ENCODE measurements at regions not wholly inside any gene's neighbourhood (a gene's known extent, or its start where the extent isn't known, plus 50 kb on each side); places are given as distances from the start of the nearest gene placed in this dataset.

DNA sequence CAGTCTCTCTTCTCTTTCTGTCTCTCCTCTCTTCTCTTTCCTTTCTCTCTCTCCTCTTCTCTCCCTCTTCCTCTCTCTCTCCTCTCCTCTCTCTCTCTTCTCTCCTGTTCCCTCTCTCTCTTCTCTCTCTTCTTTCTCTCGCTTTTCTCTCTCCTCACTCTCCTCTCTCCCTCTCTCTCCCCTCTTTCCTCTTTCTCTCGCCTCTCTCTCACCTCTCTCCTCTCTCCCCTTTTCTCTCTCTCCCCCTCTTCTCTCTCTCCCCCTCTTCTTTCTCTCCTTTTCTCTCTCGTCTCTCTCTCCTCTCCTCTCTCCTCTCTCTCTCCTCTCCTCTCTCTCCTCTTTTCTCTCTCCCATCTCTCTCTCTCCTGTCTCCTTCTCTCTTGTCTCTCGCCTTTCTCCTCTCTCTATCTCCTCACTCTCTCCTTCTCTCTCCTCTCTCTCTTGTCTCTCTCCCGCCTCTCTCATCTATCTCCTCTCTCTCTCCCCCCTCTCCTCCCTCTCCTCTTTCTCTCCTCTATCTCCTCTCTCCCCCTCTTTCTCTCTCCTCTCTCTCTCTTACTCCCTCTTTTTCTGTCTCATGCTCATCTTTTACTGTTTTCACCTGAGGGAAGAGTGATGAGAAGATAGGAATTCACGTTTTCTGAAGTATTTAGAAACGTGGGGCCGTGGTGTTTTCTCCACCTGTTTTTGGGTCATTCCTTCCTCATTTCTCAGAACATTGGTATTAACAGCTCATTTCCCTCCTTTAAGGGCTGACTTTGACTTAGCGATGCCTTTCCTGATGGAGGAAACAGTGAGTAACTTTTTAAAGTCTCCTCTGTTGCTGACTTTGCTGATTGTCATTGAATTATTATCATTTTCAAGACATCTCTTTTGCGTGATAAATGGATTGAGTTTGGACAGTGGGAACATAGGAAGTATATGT, 80.6 kb upstream of the CD99 start:
- Histone ChIP-seq H3K36me3 (no peaks in the 10 kb centered on the region), H3K9me3 (no peaks in the 10 kb centered on the region), H3K27me3 (replicated peaks; ENCODE audit: insufficient read depth) (no peaks in the 10 kb centered on the region), H3K27ac (no peak overlapping the region), H3K4me1 (ENCODE audit: control insufficient read depth in 1 of 2, low read depth in 2 of 2) (peaks cover 0 to 11% of the 10 kb centered on the region in 2 donors), H3K4me3 (peak overlapping the region; percentile 95)
- DNase-seq (ENCODE audit: low spot score): no peak
- TF ChIP-seq, protein P1, sequence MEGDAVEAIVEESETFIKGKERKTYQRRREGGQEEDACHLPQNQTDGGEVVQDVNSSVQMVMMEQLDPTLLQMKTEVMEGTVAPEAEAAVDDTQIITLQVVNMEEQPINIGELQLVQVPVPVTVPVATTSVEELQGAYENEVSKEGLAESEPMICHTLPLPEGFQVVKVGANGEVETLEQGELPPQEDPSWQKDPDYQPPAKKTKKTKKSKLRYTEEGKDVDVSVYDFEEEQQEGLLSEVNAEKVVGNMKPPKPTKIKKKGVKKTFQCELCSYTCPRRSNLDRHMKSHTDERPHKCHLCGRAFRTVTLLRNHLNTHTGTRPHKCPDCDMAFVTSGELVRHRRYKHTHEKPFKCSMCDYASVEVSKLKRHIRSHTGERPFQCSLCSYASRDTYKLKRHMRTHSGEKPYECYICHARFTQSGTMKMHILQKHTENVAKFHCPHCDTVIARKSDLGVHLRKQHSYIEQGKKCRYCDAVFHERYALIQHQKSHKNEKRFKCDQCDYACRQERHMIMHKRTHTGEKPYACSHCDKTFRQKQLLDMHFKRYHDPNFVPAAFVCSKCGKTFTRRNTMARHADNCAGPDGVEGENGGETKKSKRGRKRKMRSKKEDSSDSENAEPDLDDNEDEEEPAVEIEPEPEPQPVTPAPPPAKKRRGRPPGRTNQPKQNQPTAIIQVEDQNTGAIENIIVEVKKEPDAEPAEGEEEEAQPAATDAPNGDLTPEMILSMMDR (IDR thresholded peaks at IDR 0.05): no peak
- ATAC-seq (ENCODE audit: insufficient number of reproducible peaks, low FRiP score, low read depth): no peak

DNA sequence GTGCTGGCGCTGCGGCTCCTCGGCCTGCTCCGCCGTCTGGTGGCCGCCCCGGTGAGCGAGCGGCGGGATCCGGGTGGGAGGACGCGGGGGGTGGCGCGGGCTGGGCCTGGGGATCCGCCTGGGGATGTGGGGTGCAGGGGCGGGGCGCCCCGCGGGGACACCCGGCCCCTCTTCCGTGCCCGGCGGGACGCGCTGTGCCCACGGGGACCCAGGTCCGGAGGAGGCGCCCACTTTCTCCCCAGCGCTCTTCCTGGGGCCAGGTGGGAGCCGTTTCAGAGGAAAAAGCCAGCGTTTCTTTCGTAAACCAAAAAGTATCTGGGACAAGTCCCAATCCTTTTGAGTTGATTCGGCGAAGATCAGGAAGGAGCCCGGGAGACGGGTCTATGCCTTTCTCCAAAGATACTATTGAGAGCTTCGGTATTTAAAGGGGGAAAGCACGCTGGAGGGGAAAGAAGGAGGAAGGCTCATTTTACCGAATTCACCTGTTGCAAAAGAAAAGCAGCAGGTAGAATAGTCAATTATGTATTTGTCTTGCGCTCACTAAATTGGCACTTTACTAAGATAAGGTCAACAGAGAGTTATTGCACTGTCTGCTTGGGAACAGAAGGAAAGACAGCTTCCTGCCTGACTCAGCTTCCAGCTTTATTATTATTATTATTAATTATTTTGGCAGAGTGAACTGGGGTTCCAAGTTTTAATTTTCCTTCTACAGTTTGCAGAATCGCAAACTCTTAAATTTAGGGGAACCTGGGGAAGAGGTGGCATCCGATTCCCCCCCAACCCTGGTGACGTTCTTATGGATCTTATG, 81.5 kb upstream of the CD99 start:
- TF ChIP-seq, protein P1 (IDR thresholded peaks at IDR 0.05): peak; percentile 17
- Histone ChIP-seq H3K36me3 (no peaks in the 10 kb centered on the region), H3K27ac (peak overlapping the region in 1 of 2 donors; percentile 62), H3K4me1 (ENCODE audit: control insufficient read depth in 1 of 2, low read depth in 2 of 2) (peaks cover 0 to 11% of the 10 kb centered on the region in 2 donors), H3K9me3 (no peaks in the 10 kb centered on the region), H3K27me3 (replicated peaks; ENCODE audit: insufficient read depth) (no peaks in the 10 kb centered on the region), H3K4me3 (peak overlapping the region; percentile 95)
- ATAC-seq (ENCODE audit: insufficient number of reproducible peaks, low FRiP score, low read depth) (peak; percentile 23), DNase-seq (ENCODE audit: low spot score) (no peak)

DNA sequence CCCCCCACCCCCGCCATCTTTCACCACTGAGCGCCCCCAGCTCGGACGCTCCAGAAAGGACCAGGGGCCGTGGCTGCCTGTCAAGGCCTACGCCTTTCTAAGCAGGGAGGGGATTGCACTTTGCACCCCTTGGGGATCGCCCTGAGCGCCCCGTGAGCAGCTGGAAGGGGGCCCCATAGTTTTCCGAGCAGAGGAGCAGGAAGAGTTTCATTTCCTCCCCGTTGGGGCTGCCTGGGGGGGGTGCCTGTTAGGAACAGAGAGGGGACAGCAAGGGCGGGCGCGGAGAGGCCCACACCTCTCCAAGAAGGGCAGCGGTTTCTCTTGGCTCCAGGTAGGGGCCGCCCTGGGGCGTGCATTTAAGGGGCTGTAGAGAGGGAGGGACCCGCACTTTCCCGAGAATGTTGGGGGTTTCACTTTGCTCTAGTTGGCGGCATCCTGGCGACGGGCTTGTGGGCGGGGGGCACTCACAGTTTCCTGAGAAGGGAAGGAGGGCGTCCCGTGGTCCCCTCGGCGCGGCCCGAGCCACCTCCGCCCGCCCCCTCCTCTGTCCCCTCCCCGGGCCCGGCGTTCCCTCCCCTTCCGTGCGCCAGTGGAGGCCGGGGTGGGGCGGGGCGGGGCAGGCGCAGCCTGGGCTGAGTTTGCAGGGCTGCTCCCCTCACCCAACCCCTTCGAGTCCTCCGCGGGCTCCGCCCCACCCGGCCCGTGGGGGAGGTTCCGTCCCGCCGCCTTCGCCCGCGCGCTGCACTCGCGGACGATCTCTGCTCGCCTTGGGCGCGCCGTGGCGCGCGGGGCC, 82.3 kb upstream of the CD99 start:
- Histone ChIP-seq H3K27me3 (replicated peaks; ENCODE audit: insufficient read depth) (no peaks in the 10 kb centered on the region), H3K4me3 (peak overlapping the region; percentile 95), H3K4me1 (ENCODE audit: control insufficient read depth in 1 of 2, low read depth in 2 of 2) (peaks cover 0 to 11% of the 10 kb centered on the region in 2 donors), H3K36me3 (no peaks in the 10 kb centered on the region), H3K9me3 (no peaks in the 10 kb centered on the region), H3K27ac (peak overlapping the region; percentile 49 to 62)
- peak; percentile 79 for ATAC-seq (ENCODE audit: insufficient number of reproducible peaks, low FRiP score, low read depth)
- DNase-seq (ENCODE audit: low spot score): peak; percentile 15
- TF ChIP-seq, protein P1 (IDR thresholded peaks at IDR 0.05): no peak

DNA sequence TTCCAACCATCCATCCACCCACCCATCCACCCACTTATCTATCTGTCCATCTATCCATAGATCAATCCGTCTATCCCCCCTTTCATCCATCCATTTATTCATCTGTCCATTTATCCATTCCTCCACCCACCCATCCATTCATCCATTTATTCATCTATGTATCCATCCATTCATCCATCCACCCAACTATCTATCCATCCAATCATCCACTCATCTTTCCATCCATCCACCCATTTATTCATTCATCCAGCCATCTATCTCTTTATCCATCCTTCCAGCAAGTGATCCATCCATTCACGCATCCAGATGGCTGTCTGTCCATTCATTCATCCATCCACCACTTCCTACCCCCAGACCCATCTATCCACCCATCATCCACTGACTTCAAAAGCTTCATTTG, 84.0 kb upstream of the CD99 start:
- ATAC-seq (ENCODE audit: insufficient number of reproducible peaks, low FRiP score, low read depth): no peak
- DNase-seq (ENCODE audit: low spot score): no peak
- H3K27me3 ChIP-seq (replicated peaks; ENCODE audit: insufficient read depth): no peaks in the 10 kb centered on the region
- no peak overlapping the region for H3K27ac ChIP-seq
- no peaks in the 10 kb centered on the region for H3K36me3 ChIP-seq
- H3K9me3 ChIP-seq: no peaks in the 10 kb centered on the region
- TF ChIP-seq, protein P1 (IDR thresholded peaks at IDR 0.05): no peak
- no peak overlapping the region for H3K4me3 ChIP-seq
- peaks cover 0 to 11% of the 10 kb centered on the region in 2 donors for H3K4me1 ChIP-seq (ENCODE audit: control insufficient read depth in 1 of 2, low read depth in 2 of 2)
